Astrocyte of the cerebellum (primary cell): ENCODE measurements at regions not wholly inside any gene's neighbourhood (a gene's known extent, or its start where the extent isn't known, plus 50 kb on each side); places are given as distances from the start of the nearest gene placed in this dataset.

Experiments used
- DNase-seq: peaks from one replicate; pipeline ENCODE4 v3.0.0-alpha.2; 2011; ENCODE audit warnings: low read depth
- H3K4me3 ChIP-seq: 2 replicates; pipeline ENCODE4 v1.5.1; 2011; ENCODE audit warnings: mild to moderate bottlenecking, low read depth, low read length, moderate library complexity
- CTCF ChIP-seq: IDR thresholded peaks from 2 replicates; pipeline ENCODE4 v1.5.1; 2012; ENCODE audit warnings: low read length, low read depth, moderate library complexity, mild to moderate bottlenecking; ENCODE audit errors: missing control alignments
- in situ Hi-C: cut with HindIII; loops from 2 replicates; pipeline ENCODE4 v1.10.0; 2017; ENCODE audit warnings: low sequenced_read_pairs

GRCh38 chr17:27985306-27985705, 57.2 kb upstream of the NLK start:
- in situ Hi-C loops: no loop called here
- no peak overlapping the region for H3K4me3 ChIP-seq
- DNase-seq: no peak
- no peak for TF ChIP-seq CTCF

- no peak overlapping the region for H3K4me3 ChIP-seq
- no peak for TF ChIP-seq CTCF
- in situ Hi-C loops: no loop called here
- no peak for DNase-seq
These were observed 56.6 kb upstream of the NLK start for GRCh38 chr17:27985736-27986399.

GRCh38 chr17:27986805-27987684, 55.4 kb upstream of the NLK start:
- no peak overlapping the region for H3K4me3 ChIP-seq
- DNase-seq: no peak
- TF ChIP-seq CTCF: no peak
- in situ Hi-C loops: no loop called here

- DNase-seq: no peak
- in situ Hi-C loops: no loop called here
- no peak overlapping the region for H3K4me3 ChIP-seq
- TF ChIP-seq CTCF: no peak
These were observed 53.4 kb upstream of the NLK start for GRCh38 chr17:27989046-27989445.

GRCh38 chr17:27990100-27990499, 52.4 kb upstream of the NLK start:
- no peak for DNase-seq
- no peak overlapping the region for H3K4me3 ChIP-seq
- TF ChIP-seq CTCF: no peak
- in situ Hi-C loops: no loop called here

- in situ Hi-C loops: no loop called here
- no peak overlapping the region for H3K4me3 ChIP-seq
- no peak for TF ChIP-seq CTCF
- DNase-seq: no peak
These were observed 51.5 kb upstream of the NLK start for GRCh38 chr17:27990979-27991378.
